EL (cell line): ENCODE measurements at regions not wholly inside any gene's neighbourhood (a gene's known extent, or its start where the extent isn't known, plus 50 kb on each side); places are given as distances from the start of the nearest gene placed in this dataset.

ENCODE experiments used
- DNase-seq: peaks from one replicate; pipeline ENCODE4 v3.0.0-alpha.2; 2016

- no peak for DNase-seq
These were observed 50.6 kb upstream of the IL6 start for GRCh38 chr7:22676385-22676784.

- peak; percentile 45 for DNase-seq
These were observed 51.1 kb upstream of the IL6 start for GRCh38 chr7:22675917-22676343.

- DNase-seq: no peak
These were observed 51.6 kb upstream of the IL6 start for GRCh38 chr7:22675421-22675820.

- no peak for DNase-seq
These were observed 53.9 kb upstream of the IL6 start for GRCh38 chr7:22672846-22673680.

GRCh38 chr7:22671177-22671879, 55.7 kb upstream of the IL6 start:
- DNase-seq: peak; percentile 52

- no peak for DNase-seq
These were observed 56.6 kb upstream of the IL6 start for GRCh38 chr7:22670422-22670815.

GRCh38 chr7:22669692-22670421, 57.1 kb upstream of the IL6 start:
- DNase-seq: no peak

- no peak for DNase-seq
These were observed 58.0 kb upstream of the IL6 start for GRCh38 chr7:22668971-22669401.

- DNase-seq: peak; percentile 76
These were observed 59.3 kb upstream of the IL6 start for GRCh38 chr7:22667562-22668239.

GRCh38 chr7:22667187-22667561, 59.8 kb upstream of the IL6 start:
- no peak for DNase-seq

- peak; percentile 85 for DNase-seq
These were observed 60.3 kb upstream of the IL6 start for GRCh38 chr7:22666732-22667131.

- DNase-seq: no peak
These were observed 61.1 kb upstream of the IL6 start for GRCh38 chr7:22665923-22666322.

GRCh38 chr7:22664988-22665798, 61.8 kb upstream of the IL6 start:
- DNase-seq: no peak

GRCh38 chr7:22663721-22664120, 63.3 kb upstream of the IL6 start:
- DNase-seq: no peak

- DNase-seq: peak; percentile 79
These were observed 63.7 kb upstream of the IL6 start for GRCh38 chr7:22663357-22663718.

- no peak for DNase-seq
These were observed 64.2 kb upstream of the IL6 start for GRCh38 chr7:22662556-22663356.

- no peak for DNase-seq
These were observed 65.0 kb upstream of the IL6 start for GRCh38 chr7:22662036-22662435.

GRCh38 chr7:22660732-22661131, 66.3 kb upstream of the IL6 start:
- no peak for DNase-seq

GRCh38 chr7:22660293-22660692, 66.7 kb upstream of the IL6 start:
- DNase-seq: no peak

- no peak for DNase-seq
These were observed 67.3 kb upstream of the IL6 start for GRCh38 chr7:22659741-22660140.

- DNase-seq: no peak
These were observed 69.0 kb upstream of the IL6 start for GRCh38 chr7:22658031-22658430.
